Panc1 (cell line): ENCODE measurements at regions not wholly inside any gene's neighbourhood (a gene's known extent, or its start where the extent isn't known, plus 50 kb on each side); places are given as distances from the start of the nearest gene placed in this dataset.

ENCODE experiments used
- CTCF ChIP-seq: fragments of 450-650 bp; IDR thresholded peaks from 2 replicates; pipeline ENCODE4 v1.5.1; 2017; ENCODE audit warnings: mild to moderate bottlenecking
- POLR2AphosphoS5 ChIP-seq: IDR thresholded peaks from 2 replicates; pipeline ENCODE4 v1.6.1; 2012; ENCODE audit warnings: mild to moderate bottlenecking, low read depth, low read length, moderate library complexity
- REST ChIP-seq, 2 experiments: IDR thresholded peaks; 2 replicates each; pipeline ENCODE4 v1.6.1; 2011 to 2012; ENCODE audit warnings: low read depth in 2 of 2, control low read depth in 1 of 2, low read length in 1 of 2, mild to moderate bottlenecking in 1 of 2, moderate library complexity in 1 of 2; ENCODE audit not compliant: insufficient read depth in 1 of 2
- SIN3A ChIP-seq: IDR thresholded peaks from 2 replicates; pipeline ENCODE4 v1.6.1; 2012; ENCODE audit warnings: low read depth, mild to moderate bottlenecking, low read length, moderate library complexity, borderline replicate concordance; ENCODE audit not compliant: insufficient read depth
- TCF7L2 ChIP-seq: IDR thresholded peaks from 2 replicates; pipeline ENCODE4 v1.6.1; 2011; ENCODE audit warnings: mild to moderate bottlenecking, low read depth, low read length, inconsistent platforms

GRCh38 chr4:114366368-114366767, 232.2 kb upstream of the UGT8 start:
- TF ChIP-seq POLR2AphosphoS5 (no peak), CTCF (no peak), SIN3A (no peak), REST (IDR thresholded peaks at IDR 0.05; ENCODE audit: insufficient read depth in 1 of 2, low read depth in 2 of 2, low read length in 1 of 2) (no peak), TCF7L2 (no peak)
